Uterus (tissue), 2 donors: ENCODE measurements at regions not wholly inside any gene's neighbourhood (a gene's known extent, or its start where the extent isn't known, plus 50 kb on each side); places are given as distances from the start of the nearest gene placed in this dataset.

Experiments used
- POLR2A ChIP-seq, 2 donors: fragments of 450-650 bp; IDR thresholded peaks; one replicate each; pipeline ENCODE4 v1.6.1; 2016; ENCODE audit warnings: antibody characterized with exemption in 2 of 2, mild to moderate bottlenecking in 1 of 2, moderate library complexity in 1 of 2
- TF ChIP-seq, protein P1 (sequence below), 4 experiments: fragments of 200-600 bp in 2 of 4; fragments of 450-650 bp in 2 of 4; sonication (generic) in 2 of 4; IDR thresholded peaks; one replicate each; pipeline ENCODE4 v1.5.1; 2016 to 2019; ENCODE audit warnings: antibody characterized with exemption in 4 of 4, mild to moderate bottlenecking in 2 of 4, moderate library complexity in 1 of 4

DNA sequence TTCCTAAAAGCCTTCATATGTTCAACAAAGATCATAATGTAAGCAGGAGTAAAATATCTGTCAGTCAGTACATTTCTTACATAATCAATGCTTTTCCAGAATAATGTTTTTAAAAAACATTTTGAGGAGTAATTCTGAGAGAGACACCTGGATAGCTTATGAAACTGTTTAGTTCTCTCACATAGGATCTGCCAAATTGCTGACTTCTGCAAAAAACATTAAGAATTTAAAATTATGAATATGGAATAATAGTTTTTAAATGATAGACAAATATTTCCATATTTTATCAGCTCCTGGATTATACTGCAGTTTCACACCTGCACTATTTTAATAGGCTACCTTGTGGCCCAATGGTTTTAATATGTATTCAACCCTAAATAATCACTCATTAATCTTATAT lies 142.7 kb upstream of the RUNX1 start:
- TF ChIP-seq, protein P1, sequence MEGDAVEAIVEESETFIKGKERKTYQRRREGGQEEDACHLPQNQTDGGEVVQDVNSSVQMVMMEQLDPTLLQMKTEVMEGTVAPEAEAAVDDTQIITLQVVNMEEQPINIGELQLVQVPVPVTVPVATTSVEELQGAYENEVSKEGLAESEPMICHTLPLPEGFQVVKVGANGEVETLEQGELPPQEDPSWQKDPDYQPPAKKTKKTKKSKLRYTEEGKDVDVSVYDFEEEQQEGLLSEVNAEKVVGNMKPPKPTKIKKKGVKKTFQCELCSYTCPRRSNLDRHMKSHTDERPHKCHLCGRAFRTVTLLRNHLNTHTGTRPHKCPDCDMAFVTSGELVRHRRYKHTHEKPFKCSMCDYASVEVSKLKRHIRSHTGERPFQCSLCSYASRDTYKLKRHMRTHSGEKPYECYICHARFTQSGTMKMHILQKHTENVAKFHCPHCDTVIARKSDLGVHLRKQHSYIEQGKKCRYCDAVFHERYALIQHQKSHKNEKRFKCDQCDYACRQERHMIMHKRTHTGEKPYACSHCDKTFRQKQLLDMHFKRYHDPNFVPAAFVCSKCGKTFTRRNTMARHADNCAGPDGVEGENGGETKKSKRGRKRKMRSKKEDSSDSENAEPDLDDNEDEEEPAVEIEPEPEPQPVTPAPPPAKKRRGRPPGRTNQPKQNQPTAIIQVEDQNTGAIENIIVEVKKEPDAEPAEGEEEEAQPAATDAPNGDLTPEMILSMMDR (IDR thresholded peaks at IDR 0.05), result no peak
- no peak for TF ChIP-seq POLR2A (IDR thresholded peaks at IDR 0.05)
